ENCODE measurements at regions not wholly inside any gene's neighbourhood (a gene's known extent, or its start where the extent isn't known, plus 50 kb on each side); places are given as distances from the start of the nearest gene placed in this dataset.

DNA sequence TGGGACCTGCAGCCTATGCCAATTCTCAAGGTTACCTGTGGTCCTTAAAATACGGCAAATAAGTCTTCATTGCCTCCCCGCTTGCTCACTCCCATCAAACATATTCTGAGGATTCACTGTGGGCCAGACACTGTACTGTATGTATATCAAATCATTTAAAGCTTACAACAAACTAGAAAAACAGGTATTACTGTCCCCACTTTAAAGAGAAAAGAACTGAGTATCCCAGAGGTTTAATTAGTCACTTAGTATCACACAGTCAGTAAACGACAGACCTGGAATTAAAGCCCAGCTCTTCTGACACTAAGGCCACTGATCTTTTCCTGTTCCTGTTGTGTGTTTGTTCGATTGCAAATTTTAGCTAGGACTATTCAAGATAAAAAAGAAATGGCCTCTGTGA, 248.2 kb downstream of the ACTL7B start:
- H3K4me1 ChIP-seq (ENCODE audit: control insufficient read depth, insufficient read depth, low read length): no peaks in the 10 kb centered on the region
- POLR2A ChIA-PET: interaction anchor here (0.5 kb wide), 1 partner anchor 722 kb away, joined by 3 read pairs; no protein-coding TSS in a partner anchor
- CTCF ChIA-PET: no interaction called here
- no peak overlapping the region for H3K27ac ChIP-seq (ENCODE audit: extremely low read depth, low read depth, low read length)
- H3K4me3 ChIP-seq (ENCODE audit: low read depth, low read length): no peak overlapping the region
- no peaks in the 10 kb centered on the region for H3K36me3 ChIP-seq (ENCODE audit: control insufficient read depth in 2 of 2, insufficient read depth in 1 of 2, low read length in 2 of 2)
- H3K9me3 ChIP-seq (ENCODE audit: control insufficient read depth, insufficient read depth, low read depth, low read length): no peaks in the 10 kb centered on the region
- TF ChIP-seq BCL6B (tag by site-specific recombination; IDR thresholded peaks at IDR 0.05): no peak
- TF ChIP-seq ZNF510 (tag by site-specific recombination; IDR thresholded peaks at IDR 0.05; ENCODE audit: insufficient replicate concordance): no peak

DNA sequence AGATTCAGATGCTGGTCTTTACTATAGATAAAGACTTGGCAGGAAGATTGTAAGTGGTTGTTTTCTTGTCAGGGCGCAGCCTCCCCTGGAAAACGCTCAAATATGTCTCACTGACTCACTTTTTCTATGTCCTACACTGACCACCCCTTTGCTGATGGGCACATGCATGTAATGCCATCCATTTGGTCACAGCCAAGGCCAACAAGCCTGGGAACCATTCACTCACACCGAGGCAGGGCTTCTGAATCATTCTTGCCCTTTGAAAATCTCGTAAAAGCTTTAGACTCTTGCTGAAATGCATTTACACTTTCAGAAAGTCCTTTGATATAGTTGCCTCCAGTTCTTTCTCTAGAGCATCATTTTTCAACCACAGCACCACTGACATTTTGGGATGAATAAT, 249.4 kb downstream of the ACTL7B start:
- TF ChIP-seq PRDM1 (tag by site-specific recombination; IDR thresholded peaks at IDR 0.05) (no peak), ZNF791 (tag by site-specific recombination; IDR thresholded peaks at IDR 0.05) (no peak), SP2 (tag by site-specific recombination; IDR thresholded peaks at IDR 0.05) (no peak), ZNF114 (tag by site-specific recombination; IDR thresholded peaks at IDR 0.05) (no peak), ZNF48 (tag by site-specific recombination; IDR thresholded peaks at IDR 0.05) (no peak), KLF9 (tag by site-specific recombination; IDR thresholded peaks at IDR 0.05; ENCODE audit: low read depth) (no peak), SETDB1 (IDR thresholded peaks at IDR 0.05; ENCODE audit: insufficient read length, low read length) (no peak)
- H3K27ac ChIP-seq (ENCODE audit: extremely low read depth, low read depth, low read length): no peak overlapping the region
- H3K4me3 ChIP-seq (ENCODE audit: low read depth, low read length): no peak overlapping the region
- POLR2A ChIA-PET: no interaction called here
- no peaks in the 10 kb centered on the region for H3K9me3 ChIP-seq (ENCODE audit: control insufficient read depth, insufficient read depth, low read depth, low read length)
- CTCF ChIA-PET: no interaction called here
- no peaks in the 10 kb centered on the region for H3K36me3 ChIP-seq (ENCODE audit: control insufficient read depth in 2 of 2, insufficient read depth in 1 of 2, low read length in 2 of 2)
- H3K4me1 ChIP-seq (ENCODE audit: control insufficient read depth, insufficient read depth, low read length): no peaks in the 10 kb centered on the region

GRCh38 chr9:108603141-108603540, 252.6 kb downstream of the ACTL7B start:
- Histone ChIP-seq H3K9me3 (ENCODE audit: control insufficient read depth, insufficient read depth, low read depth, low read length) (no peaks in the 10 kb centered on the region), H3K4me1 (ENCODE audit: control insufficient read depth, insufficient read depth, low read length) (no peaks in the 10 kb centered on the region), H3K27ac (ENCODE audit: extremely low read depth, low read depth, low read length) (no peak overlapping the region), H3K36me3 (ENCODE audit: control insufficient read depth in 2 of 2, insufficient read depth in 1 of 2, low read length in 2 of 2) (no peaks in the 10 kb centered on the region), H3K4me3 (ENCODE audit: low read depth, low read length) (no peak overlapping the region)
- CTCF ChIA-PET: interaction anchor here (0.5 kb wide), 1 partner anchor 416 kb away, joined by 3 read pairs; no protein-coding TSS in a partner anchor
- POLR2A ChIA-PET: no interaction called here
- TF ChIP-seq ZSCAN23 (tag by site-specific recombination; IDR thresholded peaks at IDR 0.05) (no peak), ZNF792 (tag by site-specific recombination; IDR thresholded peaks at IDR 0.05) (no peak), ZNF664 (tag by site-specific recombination; IDR thresholded peaks at IDR 0.05) (no peak), KLF8 (tag by site-specific recombination; IDR thresholded peaks at IDR 0.05) (no peak), ZNF830 (tag by site-specific recombination; IDR thresholded peaks at IDR 0.05; ENCODE audit: low read depth) (no peak), ZNF610 (tag by site-specific recombination; IDR thresholded peaks at IDR 0.05; ENCODE audit: borderline replicate concordance) (no peak), FEZF1 (tag by site-specific recombination; IDR thresholded peaks at IDR 0.05) (no peak), ZNF146 (tag by site-specific recombination; IDR thresholded peaks at IDR 0.05) (no peak), ZNF138 (tag by site-specific recombination; IDR thresholded peaks at IDR 0.05; ENCODE audit: borderline replicate concordance) (no peak), PATZ1 (tag by site-specific recombination; IDR thresholded peaks at IDR 0.05) (no peak), ZSCAN5A (tag by site-specific recombination; IDR thresholded peaks at IDR 0.05) (no peak), TRIM28 (IDR thresholded peaks at IDR 0.05; ENCODE audit: borderline replicate concordance, low read length) (no peak), ZNF184 (tag by site-specific recombination; IDR thresholded peaks at IDR 0.05) (no peak), ZNF514 (tag by site-specific recombination; IDR thresholded peaks at IDR 0.05) (no peak), ZNF362 (tag by site-specific recombination; IDR thresholded peaks at IDR 0.05) (no peak)
- TF ChIP-seq, protein P1, sequence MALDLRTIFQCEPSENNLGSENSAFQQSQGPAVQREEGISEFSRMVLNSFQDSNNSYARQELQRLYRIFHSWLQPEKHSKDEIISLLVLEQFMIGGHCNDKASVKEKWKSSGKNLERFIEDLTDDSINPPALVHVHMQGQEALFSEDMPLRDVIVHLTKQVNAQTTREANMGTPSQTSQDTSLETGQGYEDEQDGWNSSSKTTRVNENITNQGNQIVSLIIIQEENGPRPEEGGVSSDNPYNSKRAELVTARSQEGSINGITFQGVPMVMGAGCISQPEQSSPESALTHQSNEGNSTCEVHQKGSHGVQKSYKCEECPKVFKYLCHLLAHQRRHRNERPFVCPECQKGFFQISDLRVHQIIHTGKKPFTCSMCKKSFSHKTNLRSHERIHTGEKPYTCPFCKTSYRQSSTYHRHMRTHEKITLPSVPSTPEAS (tag by site-specific recombination; IDR thresholded peaks at IDR 0.05): no peak
- TF ChIP-seq, protein P2, sequence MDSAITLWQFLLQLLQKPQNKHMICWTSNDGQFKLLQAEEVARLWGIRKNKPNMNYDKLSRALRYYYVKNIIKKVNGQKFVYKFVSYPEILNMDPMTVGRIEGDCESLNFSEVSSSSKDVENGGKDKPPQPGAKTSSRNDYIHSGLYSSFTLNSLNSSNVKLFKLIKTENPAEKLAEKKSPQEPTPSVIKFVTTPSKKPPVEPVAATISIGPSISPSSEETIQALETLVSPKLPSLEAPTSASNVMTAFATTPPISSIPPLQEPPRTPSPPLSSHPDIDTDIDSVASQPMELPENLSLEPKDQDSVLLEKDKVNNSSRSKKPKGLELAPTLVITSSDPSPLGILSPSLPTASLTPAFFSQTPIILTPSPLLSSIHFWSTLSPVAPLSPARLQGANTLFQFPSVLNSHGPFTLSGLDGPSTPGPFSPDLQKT (IDR thresholded peaks at IDR 0.05; ENCODE audit: borderline replicate concordance, low read depth, low read length): no peak
